ENCODE measurements at regions not wholly inside any gene's neighbourhood (a gene's known extent, or its start where the extent isn't known, plus 50 kb on each side); places are given as distances from the start of the nearest gene placed in this dataset.
"Not testable (repeated sequence)": the region's sequence is repeated elsewhere in the genome, so short reads cannot be mapped to it uniquely, and the experiment has no call there.

- DNase-seq (ENCODE audit: low read depth), result no peak
These were observed 94.0 kb upstream of the UMPS start for GRCh38 chr3:124636101-124636862.

DNA sequence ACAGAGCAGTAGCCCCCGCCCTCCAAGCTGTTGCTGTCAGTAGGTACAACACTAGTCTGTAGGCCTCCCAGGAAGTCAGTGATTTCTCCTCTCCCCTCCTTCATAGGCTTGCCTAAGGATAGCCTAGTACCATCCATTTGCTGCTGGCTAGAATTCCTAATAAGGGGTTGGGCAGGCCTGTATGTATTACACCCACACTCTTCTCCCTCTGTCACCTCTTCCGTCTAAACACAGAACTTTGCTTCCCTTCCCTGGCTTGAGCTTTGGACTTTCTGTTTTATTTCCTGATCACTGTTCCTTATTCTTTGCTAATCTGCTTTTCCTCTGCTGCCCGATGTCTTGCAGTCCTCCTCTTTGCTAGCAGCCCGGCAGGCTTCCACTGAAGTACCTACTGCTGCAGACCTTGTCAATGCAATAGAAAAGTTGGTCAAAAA is 93.4 kb upstream of the UMPS start:
- DNase-seq (ENCODE audit: low read depth), result no peak

DNA sequence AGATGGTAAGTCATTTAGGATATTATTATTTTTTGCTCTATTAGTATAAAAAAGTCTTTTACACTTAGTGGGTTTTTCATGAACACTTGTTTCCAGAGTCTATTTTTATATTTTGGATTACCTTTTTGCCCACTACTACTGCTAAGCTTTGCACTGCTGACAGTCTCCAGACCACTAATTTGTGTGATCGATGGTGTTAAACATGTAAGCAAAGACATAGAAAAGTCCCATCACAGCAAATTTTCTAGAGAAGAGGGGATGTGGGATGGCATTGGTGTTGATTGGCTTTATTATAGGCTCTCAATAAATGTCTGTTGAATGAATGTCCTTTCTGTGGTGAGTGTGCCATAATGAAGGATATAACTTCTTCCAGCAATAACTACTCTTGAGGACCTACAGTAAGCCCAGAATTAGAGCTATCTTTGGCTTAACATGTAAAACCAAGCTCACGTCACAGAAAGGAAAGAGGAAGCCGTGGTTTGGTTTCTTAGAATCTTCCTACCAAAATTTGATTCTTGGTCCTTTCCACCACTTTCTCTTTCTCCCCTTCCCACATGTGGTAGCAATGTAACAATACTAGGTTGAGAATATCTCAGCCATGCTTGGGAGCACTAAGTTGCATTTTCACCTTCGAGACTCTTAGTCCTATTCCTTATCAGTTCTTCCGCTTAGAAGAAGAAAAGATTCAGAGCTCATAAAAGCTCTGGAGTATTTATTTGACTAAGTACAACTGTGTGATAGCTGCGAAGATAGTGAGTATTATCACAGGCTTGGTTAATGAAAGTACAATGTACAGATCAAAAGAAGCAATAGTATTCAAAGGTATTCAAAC is 90.6 kb upstream of the UMPS start:
- no peak for DNase-seq (ENCODE audit: low read depth)

GRCh38 chr3:124640635-124641306 is 89.5 kb upstream of the UMPS start:
- no peak for DNase-seq (ENCODE audit: low read depth)

DNA sequence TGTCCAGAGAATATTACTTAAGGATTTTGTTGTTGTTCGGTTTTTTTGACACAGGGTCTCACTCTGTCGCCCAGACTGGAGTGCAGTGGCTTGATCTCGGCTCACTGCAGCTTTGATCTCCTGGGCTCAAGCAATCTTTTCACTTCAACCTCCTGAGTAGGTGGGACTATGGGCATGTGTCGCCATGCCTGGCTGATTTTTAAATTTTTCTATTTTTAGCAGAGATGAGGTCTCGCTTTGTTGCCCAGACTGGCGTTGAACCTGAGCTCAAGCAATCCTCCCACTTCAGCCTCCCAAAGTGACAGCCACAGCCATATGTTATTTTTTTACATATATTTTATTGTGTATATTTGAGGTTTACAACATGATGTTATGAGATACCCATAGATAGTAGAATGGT is 86.8 kb upstream of the UMPS start:
- DNase-seq (ENCODE audit: low read depth), result no peak

GRCh38 chr3:124646186-124646585 is 84.1 kb upstream of the UMPS start:
- not testable (repeated sequence) for DNase-seq (ENCODE audit: low read depth)

GRCh38 chr3:124648551-124648950 is 81.7 kb upstream of the UMPS start:
- DNase-seq (ENCODE audit: low read depth), result no peak

- DNase-seq (ENCODE audit: low read depth), result no peak
These were observed 79.5 kb upstream of the UMPS start for GRCh38 chr3:124650798-124651197.

DNA sequence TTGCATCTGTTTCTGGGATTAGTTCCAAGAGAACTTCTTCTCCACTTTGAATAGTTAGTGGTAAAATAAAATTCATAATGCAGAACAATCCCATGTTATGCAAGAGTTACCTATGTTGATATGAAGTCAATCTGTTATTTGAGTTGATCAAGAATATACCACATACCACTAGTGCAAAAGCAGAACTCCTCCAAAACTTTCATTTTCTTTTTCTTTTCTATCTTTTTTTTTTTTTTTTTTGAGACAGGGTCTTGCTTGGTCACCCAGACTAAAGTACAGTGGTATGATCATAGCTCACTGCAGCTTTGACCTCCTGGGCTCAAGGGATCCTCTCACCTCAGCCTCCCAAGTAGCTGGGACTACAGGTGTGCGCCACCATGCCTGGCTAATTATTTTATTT is 78.8 kb upstream of the UMPS start:
- DNase-seq (ENCODE audit: low read depth), result not testable (repeated sequence)

DNA sequence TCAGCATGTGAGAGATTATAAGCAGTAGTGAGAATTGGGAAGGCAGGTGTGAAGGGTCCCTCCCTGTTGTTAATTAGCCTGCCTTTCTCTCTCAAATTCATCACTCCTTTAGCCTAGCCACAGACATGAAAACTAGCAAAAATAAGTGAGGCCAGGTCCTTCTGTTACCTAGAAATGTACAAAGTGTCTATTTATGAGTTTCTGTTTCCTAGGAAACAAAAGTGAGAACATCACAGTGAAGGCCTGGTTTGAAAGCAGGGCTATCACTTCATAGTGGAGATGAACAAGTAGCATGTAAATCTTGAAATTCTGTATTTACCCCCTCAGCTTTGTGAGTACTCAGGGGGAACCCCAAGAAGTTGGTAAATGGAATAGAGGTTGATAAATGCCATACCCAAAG is 78.2 kb upstream of the UMPS start:
- no peak for DNase-seq (ENCODE audit: low read depth)

- DNase-seq (ENCODE audit: low read depth), result no peak
These were observed 77.0 kb upstream of the UMPS start for GRCh38 chr3:124653071-124653796.

GRCh38 chr3:124653797-124654469 is 76.3 kb upstream of the UMPS start:
- no peak for DNase-seq (ENCODE audit: low read depth)

DNA sequence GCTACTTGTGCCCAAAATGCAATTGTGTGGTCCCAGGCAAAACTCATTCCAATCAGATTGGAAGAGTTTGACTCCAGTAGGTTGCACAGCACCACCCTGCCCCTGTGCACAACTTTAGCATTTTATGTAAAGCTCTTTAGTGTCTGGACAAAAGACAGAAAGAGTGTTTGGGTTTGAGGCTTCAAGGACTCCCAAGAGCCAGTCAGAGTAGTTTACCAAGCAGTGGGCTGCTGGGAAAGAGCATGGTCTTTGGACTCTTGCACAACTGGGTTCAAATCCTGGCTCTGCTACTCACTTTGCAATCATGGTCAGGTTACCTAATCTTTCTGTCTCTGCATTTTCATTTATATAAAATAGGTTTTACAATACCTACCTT is 75.8 kb upstream of the UMPS start:
- DNase-seq (ENCODE audit: low read depth), result no peak

GRCh38 chr3:124656531-124656930 is 73.7 kb upstream of the UMPS start:
- no peak for DNase-seq (ENCODE audit: low read depth)

DNA sequence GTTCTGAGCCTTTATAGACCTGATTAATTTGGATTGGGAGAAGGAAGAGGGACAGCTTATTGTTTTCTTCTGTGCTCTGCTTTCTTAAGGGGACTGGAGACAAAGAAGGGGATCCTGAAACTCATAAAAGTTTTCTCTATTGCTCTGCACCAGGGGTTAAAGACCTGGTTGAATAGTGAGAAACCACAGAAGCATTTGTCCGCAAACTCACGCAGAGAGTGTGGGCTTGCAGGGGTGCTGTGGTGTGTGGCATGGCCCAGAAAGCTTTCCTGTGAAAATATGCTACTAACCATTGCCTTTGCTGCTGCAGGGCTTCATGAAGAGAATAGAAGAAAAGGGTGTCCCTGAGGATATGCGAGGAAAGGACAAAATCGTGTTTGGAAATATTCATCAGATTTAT is 73.1 kb upstream of the UMPS start:
- DNase-seq (ENCODE audit: low read depth), result no peak

GRCh38 chr3:124658270-124658669 is 72.0 kb upstream of the UMPS start:
- DNase-seq (ENCODE audit: low read depth), result no peak

GRCh38 chr3:124659175-124659574 is 71.1 kb upstream of the UMPS start:
- DNase-seq (ENCODE audit: low read depth), result no peak

- DNase-seq (ENCODE audit: low read depth), result no peak
These were observed 69.7 kb upstream of the UMPS start for GRCh38 chr3:124660599-124660998.

- peak; percentile 34 for DNase-seq (ENCODE audit: low read depth)
These were observed 66.6 kb upstream of the UMPS start for GRCh38 chr3:124663690-124664089.

GRCh38 chr3:124664804-124665203 is 65.4 kb upstream of the UMPS start:
- DNase-seq (ENCODE audit: low read depth), result no peak

DNA sequence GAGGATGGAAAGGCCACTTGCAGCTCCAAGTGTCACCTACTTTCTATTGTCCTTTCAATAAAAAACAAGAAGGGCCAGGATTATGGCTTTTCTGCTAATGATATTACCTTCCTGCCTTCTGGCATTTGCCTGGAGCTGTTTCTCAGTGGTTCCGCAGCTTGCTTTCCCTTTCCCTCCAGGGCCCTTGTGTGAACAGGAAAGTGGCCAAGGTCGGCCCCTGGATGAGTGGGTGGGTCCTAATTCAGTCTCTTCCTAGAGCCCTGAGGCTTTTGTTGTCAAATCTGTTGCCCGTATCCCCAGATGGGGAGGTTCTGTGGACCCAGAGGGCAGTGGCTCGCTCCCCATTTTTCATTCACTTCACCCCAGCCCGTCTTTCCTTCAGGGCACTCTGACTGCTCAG is 64.2 kb upstream of the UMPS start:
- DNase-seq (ENCODE audit: low read depth), result no peak

DNA sequence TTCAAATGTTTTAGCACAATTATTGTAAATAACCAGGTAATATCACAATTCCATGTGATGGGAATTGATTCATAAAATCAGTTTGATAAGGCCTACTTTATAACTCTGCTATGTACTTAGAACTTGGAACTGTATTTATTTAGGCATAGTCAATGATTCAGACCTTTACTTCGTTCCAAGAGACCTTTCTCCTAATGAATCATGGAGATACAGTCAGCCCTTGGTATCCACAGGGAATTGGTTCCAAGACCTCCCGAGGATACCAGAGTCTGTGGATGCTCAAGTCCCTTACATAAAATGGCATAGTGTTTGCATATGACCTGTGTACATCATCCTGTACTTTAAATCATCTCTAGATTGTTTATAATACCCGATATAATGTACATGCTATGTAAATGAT is 60.8 kb upstream of the UMPS start:
- DNase-seq (ENCODE audit: low read depth), result peak; percentile 40
